ENCODE measurements at regions not wholly inside any gene's neighbourhood (a gene's known extent, or its start where the extent isn't known, plus 50 kb on each side); places are given as distances from the start of the nearest gene placed in this dataset.
A peak's percentile ranks its signal among the peaks of the same experiment; 100 is the strongest.

DNA sequence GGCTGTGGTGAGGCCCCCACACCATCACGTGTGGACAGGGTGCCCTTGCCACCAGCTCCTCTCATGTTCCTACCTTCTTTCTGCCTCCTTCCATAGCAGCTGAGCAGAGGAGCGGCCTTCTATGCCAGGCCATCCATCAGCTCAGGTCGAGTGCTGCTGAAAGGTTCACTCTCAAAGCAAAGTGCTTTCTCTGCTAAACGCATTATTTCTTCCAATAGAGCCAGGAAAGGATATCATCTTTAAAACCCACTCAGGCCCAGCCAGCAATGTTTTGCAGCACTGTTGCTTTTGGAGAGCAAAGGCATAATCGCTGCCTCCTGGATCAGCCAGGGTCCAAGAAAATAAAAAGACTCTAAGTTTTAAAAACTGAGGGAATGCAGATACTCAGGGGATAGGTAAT, 54.9 kb upstream of the GPRC5B start:
- TF ChIP-seq, protein P1, sequence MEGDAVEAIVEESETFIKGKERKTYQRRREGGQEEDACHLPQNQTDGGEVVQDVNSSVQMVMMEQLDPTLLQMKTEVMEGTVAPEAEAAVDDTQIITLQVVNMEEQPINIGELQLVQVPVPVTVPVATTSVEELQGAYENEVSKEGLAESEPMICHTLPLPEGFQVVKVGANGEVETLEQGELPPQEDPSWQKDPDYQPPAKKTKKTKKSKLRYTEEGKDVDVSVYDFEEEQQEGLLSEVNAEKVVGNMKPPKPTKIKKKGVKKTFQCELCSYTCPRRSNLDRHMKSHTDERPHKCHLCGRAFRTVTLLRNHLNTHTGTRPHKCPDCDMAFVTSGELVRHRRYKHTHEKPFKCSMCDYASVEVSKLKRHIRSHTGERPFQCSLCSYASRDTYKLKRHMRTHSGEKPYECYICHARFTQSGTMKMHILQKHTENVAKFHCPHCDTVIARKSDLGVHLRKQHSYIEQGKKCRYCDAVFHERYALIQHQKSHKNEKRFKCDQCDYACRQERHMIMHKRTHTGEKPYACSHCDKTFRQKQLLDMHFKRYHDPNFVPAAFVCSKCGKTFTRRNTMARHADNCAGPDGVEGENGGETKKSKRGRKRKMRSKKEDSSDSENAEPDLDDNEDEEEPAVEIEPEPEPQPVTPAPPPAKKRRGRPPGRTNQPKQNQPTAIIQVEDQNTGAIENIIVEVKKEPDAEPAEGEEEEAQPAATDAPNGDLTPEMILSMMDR (IDR thresholded peaks at IDR 0.05), result no peak
- TF ChIP-seq POLR2A (IDR thresholded peaks at IDR 0.05), result no peak
- Histone ChIP-seq H3K4me3 (no peak overlapping the region), H3K4me1 (no peaks in the 10 kb centered on the region), H3K36me3 (replicated peaks in 1 of 2; ENCODE audit: insufficient read depth in 1 of 2, low read depth in 2 of 2) (no peaks in the 10 kb centered on the region), H3K27me3 (no peaks in the 10 kb centered on the region), H3K27ac (no peak overlapping the region), H3K9me3 (no peaks in the 10 kb centered on the region)
- WGBS, 2 donors, result 77% methylated on average over 4 to 5 of the region's 5 CpGs
- no peak for DNase-seq
- no peak for ATAC-seq
- intact Hi-C loops (cut with DNase I), result no loop called here

GRCh38 chr16:19938536-19938935, 53.9 kb upstream of the GPRC5B start:
- H3K27me3 ChIP-seq, result no peaks in the 10 kb centered on the region
- ATAC-seq (no peak), DNase-seq (no peak)
- WGBS, 2 donors, result 72 to 78% methylated on average over 3 of the region's 3 CpGs
- no peaks in the 10 kb centered on the region for H3K4me1 ChIP-seq
- no peak overlapping the region for H3K27ac ChIP-seq
- H3K36me3 ChIP-seq (replicated peaks in 1 of 2; ENCODE audit: insufficient read depth in 1 of 2, low read depth in 2 of 2), result no peaks in the 10 kb centered on the region
- intact Hi-C loops (cut with DNase I), result no loop called here
- no peaks in the 10 kb centered on the region for H3K9me3 ChIP-seq
- TF ChIP-seq, protein P1 (IDR thresholded peaks at IDR 0.05), result no peak
- no peak for TF ChIP-seq POLR2A (IDR thresholded peaks at IDR 0.05)
- no peak overlapping the region for H3K4me3 ChIP-seq

DNA sequence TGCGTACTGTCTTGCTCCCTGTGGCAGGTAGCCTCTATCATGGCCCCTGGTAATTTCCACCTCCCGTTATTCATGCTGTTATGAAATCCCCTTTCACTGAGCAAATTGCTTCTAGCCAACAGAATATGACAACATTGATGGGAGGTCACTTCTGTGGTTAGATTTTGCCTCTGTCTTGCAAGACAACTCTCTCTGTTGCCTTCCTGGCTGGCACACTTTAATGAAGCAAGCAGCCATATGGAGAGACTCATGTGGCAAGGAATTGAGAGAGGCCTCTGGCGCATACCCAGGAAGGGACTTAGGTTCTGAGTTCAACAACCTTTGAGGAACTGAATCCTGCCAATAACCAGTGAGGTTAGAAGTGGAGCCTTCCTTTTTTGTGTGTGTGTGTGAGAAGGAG, 51.8 kb upstream of the GPRC5B start:
- intact Hi-C loops (cut with DNase I), result no loop called here
- Histone ChIP-seq H3K4me3 (no peak overlapping the region), H3K36me3 (replicated peaks in 1 of 2; ENCODE audit: insufficient read depth in 1 of 2, low read depth in 2 of 2) (no peaks in the 10 kb centered on the region), H3K4me1 (no peaks in the 10 kb centered on the region), H3K27ac (no peak overlapping the region), H3K27me3 (no peaks in the 10 kb centered on the region), H3K9me3 (no peaks in the 10 kb centered on the region)
- TF ChIP-seq, protein P1 (IDR thresholded peaks at IDR 0.05), result no peak
- TF ChIP-seq POLR2A (IDR thresholded peaks at IDR 0.05), result no peak
- WGBS, 2 donors, result 66 to 69% methylated on average over 2 to 3 of the region's 3 CpGs
- DNase-seq (no peak), ATAC-seq (no peak)

- intact Hi-C loops (cut with DNase I), result no loop called here
These were observed 51.0 kb upstream of the GPRC5B start for GRCh38 chr16:19935694-19936093.

More at GRCh38 chr16:19935694-19936093, 51.0 kb upstream of the GPRC5B start:
- no peak overlapping the region for H3K4me3 ChIP-seq
- TF ChIP-seq, protein P1 (IDR thresholded peaks at IDR 0.05), result no peak
- TF ChIP-seq POLR2A (IDR thresholded peaks at IDR 0.05), result no peak
- H3K9me3 ChIP-seq, result no peaks in the 10 kb centered on the region
- no peaks in the 10 kb centered on the region for H3K36me3 ChIP-seq (replicated peaks in 1 of 2; ENCODE audit: insufficient read depth in 1 of 2, low read depth in 2 of 2)
- no peak overlapping the region for H3K27ac ChIP-seq
- WGBS, 2 donors, result 49% methylated on average over 2 of the region's 2 CpGs; no CpG with 5 or more reads in 1 of the 2 donors
- DNase-seq, result peak in 1 of 4 donors; percentile 12
- no peaks in the 10 kb centered on the region for H3K27me3 ChIP-seq
- ATAC-seq, result no peak
- no peaks in the 10 kb centered on the region for H3K4me1 ChIP-seq

All from body of pancreas (tissue), 4 donors.